HG02623 (cell line): ENCODE measurements at regions not wholly inside any gene's neighbourhood (a gene's known extent, or its start where the extent isn't known, plus 50 kb on each side); places are given as distances from the start of the nearest gene placed in this dataset.

Experiments used
- ATAC-seq: cut with Tn5 transposase; IDR thresholded peaks from one replicate; pipeline ENCODE4 v1.9.1; 2021; ENCODE audit warnings: moderate library complexity; ENCODE audit not compliant: unreplicated experiment

DNA sequence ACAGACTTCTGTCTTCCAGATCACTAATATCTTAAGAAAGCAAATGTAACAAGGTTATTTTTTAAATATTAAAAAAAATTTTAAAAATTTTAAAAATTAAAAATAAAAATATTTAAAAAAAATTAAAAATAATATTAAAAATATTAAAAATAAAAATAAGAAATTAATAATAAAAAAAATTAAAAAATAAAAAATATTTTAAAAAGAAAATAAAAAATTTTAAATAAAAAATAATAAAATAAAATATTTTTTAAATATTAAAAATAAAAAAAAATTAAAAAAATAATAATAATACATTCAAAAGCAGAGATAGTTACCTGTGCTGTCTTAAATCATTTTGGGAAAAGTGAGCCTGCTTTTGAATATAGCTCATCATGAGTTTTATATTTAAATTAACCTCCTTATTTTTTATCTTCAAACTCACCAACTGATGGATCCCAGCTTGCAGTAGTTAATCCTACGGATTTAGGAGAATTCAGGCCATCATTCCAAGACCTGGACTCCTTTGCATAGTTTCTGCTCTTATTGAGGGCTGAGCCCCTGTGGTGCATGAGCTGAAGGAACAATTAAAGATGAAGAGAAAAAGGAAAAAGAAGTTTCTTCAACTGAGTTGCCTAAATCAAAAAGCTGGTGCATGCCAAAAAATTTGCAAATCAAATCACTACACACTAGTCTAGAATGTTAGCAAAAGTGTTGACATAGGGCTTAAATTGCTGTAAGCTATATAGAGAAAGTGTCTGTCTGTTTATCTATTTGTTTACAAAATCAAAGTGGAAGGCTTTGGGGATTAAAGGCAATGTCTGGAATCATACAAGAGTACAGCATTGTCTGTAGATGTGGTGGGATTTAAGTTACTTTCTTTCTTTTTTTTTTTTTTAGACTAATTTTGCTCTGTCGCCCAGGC, 50.5 kb upstream of the ZNF438 start:
- ATAC-seq = no peak

DNA sequence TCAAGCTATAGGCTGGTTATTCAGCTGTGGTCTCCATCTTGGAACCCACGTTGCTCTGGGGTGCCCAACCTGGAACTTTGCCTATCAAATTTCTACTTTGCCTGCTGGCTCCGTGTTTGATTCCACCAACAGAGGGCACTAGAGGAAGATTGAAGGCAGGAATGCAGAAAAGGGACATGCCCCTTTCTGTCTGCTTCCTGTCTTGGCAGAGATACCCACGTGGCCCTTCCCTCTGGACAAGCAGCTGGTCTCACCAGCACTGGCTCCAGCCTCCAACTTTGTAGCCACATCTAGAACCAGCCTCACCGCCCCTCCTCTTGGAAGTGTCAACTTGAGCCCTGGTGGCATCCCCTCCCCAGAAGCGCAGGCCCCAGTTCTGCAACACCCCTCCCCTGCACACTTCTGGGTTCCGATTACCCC, 52.1 kb upstream of the ZNF438 start:
- no peak for ATAC-seq

DNA sequence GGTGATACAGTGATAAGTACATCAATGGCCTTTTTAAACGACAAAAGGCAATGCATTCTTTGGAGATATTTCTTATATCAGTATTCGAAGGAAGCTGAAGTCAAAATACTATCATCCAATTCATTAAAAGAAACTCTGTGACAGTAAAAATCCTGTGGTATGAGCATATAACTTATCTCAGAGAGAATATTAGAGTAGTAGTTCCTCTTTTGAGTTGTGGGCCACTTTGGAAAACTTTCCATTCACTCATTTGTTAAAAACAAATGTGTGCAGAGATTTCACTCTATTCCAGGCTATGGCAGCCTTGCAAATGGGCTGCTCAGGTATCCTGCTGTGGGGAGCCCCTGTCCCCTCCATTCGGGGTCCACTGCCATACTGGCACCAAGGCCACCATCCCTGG, 55.3 kb upstream of the ZNF438 start:
- ATAC-seq = no peak

DNA sequence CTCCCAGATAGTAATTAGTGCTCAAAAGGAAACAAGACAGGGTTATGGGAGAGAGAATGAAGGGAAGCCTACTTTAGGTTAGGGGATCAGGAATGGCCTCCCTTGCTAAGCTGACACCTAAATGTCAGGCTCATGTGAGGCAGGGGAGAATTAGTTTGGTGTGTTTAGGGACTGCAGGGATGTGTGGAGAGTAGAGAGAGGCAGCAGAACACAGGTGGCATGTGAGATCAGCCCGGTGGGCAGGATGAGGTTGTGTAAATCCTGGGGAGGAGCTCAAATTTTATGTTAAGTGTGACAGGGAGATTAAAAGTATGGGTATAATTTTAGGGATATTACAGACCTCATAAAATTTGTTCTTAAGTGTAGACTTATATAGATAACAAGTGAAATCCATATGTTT, 56.2 kb upstream of the ZNF438 start:
- no peak for ATAC-seq

DNA sequence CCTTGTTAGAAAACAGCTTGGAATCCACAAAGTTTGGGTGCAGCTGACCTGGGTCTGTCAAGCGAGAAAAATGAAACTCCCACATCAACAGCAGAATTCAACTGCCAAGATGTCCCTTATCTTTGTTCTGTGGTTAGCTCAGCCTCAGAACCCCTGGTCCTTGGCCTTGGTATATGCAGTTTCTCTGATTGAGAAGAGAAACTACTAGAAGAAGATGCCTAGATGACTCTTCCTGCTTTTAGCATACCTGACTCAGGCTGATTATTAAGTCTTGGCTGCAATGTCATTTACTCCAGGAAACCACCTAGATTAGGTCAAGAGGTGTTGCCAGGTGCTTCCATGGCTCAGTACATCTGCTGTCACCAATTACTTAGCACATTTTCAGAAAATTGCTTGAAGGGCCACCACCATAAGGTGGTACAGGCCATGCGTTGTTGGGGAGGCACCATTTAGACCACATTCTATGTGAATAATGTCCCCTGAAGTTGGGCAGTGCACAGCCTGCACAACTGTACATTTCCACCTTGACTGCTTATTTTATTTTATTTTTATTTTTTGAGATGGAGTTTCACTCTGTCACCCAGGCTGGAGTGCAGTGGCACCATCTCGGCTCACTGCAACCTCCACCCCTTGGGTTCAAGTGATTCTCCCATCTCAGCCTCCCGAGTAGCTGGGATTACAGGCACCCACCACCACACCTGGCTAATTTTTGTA, 59.4 kb upstream of the ZNF438 start:
- ATAC-seq = no peak

DNA sequence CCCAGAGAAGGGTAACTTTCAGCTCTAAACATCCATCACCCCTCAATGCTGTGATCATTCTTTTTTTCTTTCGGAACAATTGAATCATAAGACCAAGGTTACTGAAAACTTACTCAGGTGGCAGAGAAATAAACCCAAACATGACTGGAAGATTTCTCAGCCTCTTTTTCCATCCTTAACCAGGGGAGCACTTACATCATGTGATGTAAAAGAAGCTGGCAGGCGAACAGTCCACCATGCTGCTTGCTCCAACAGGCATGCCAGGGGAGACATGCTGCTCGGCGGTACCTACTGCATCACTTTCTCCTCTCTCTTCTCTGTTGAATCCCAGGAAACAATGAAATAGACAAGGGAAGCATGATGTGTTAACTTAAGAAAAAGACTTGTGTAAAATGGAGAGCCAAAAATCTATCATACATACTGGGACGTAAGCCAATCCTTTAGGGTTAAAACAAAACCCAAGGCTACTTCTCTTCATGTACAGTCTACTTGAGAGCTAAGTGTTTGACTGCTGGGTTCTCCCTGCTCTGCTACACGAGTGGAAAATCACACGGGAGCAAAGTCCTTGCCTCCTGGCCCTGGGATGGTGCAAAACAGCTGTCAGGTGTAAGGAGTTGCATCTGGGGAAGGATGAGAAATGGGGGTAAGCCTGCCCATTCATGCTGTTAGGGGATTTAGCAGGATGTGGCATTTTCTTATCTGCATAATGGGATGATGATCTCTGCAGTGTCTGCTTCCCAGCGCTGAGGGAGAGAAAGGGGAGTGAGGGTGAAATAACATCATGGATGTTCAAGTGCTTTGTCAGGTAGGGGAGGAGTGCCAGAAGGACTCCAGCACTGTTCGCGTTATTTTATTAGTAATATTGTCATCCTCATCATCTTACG, 64.3 kb upstream of the ZNF438 start:
- no peak for ATAC-seq

DNA sequence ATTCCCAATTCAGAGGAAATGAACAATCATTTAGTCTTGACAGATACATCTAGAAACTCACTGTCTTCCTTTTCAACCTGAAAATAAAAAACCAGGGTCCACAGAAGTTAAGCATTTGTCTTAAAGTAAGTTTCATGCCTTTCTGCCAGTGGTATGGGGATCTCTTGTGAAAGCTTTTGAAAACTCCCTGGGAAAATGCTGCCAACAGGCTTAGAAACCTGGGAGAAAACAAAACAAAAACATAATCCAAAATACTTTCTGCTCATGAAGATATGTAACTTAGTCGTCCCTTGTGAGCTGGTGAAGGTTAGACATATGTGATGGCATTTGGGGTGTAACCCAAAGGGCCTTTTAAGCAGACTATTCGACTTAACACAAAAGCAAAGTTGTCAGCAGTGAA, 66.4 kb upstream of the ZNF438 start:
- ATAC-seq = no peak

DNA sequence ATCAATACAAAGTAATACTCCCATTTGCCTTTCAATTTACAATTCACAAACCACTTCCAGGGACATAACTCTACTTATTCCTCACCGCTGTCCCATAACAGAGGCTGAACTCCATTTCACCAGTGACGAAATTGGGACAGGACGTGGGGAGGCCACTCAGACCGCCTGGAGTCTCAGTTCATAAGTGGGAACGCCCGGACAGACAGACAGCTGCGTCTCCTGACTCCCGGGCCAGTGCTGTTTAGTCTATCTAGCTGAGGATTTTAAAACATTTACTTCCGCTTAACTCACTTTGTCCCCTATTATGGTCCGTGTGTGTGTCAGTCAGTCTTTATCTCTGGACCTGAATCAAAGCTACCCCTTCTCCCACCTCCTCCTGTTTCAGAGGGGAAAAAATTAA, 67.4 kb upstream of the ZNF438 start:
- ATAC-seq = no peak

DNA sequence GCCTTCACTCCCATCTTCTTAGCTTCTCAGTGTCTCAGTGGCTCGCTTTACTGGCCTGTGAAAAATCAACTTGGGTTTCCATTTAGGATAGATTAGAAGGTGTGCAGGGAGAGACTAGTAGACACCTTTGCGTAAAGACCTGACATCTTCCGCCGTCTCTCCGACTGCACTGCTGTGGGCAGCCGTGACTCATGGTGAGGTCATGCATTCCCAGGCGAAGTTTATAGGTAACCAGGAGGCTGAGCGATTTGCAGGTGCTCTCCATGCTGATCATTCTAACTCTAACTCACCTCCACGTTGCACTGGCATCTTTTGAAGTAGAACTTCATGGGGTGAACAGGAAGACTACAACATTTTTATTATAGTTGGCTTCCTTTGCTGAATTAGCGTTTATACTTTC, 68.0 kb upstream of the ZNF438 start:
- ATAC-seq = no peak

DNA sequence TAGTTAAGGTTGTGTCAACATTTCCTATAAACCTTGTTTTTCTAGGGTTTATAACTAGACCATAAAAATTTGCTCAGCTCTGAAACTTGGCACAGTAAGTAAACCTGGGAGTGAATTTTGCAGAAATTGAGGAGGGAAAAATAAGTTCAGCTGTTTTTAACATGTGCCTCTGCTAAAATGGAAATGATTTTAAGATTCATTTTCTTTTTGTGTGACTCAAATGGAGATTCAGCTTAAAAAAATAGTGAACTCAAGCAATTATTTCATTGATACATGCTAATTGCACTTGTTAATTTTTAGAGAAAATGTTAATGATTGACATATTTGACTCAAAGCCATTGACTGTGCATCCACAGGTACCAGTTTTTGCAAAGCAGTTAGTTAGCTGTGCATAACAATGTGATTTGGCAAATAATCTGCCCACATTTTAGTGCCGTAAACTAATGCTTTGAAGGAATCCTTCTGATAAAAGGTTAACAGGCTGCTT, 68.5 kb upstream of the ZNF438 start:
- no peak for ATAC-seq

DNA sequence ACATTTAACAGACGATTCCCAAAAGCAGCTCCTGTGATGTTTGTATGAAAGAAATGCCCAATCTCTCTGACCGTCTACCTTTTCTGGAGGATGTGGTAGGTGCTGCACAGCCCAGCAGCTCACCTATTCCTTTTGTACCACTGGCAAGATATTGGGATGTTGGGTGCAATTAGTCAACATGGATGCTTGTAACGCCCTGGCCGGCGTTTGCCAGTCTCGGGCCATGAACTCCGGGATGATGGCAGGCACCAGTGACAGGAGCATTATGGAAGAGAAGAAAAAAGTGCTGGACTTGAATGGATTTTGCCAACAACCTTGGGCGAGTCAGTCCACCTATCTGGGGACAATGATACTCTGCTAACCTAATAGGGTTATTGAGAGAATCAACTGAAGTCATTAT, 69.0 kb upstream of the ZNF438 start:
- ATAC-seq = no peak

DNA sequence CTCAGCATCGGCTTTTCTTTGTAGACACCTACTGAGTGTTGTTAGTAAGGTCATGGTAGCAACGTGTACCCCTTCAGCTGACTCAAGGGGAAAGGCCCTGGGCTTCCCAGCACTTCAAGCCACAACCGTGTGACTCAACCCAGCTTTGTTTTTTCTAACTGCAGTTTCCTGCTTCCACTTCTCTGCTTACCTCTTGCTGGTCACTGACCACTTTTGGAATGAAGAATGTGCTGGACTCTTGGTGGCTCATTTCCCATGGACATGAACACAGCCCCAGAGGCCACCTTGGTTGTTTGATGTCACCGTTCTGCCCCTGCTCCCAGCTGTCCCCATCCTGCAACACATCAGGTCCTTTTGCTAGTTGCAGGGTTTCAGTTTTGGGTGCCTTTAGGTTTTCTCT, 69.5 kb upstream of the ZNF438 start:
- ATAC-seq = peak; percentile 61

DNA sequence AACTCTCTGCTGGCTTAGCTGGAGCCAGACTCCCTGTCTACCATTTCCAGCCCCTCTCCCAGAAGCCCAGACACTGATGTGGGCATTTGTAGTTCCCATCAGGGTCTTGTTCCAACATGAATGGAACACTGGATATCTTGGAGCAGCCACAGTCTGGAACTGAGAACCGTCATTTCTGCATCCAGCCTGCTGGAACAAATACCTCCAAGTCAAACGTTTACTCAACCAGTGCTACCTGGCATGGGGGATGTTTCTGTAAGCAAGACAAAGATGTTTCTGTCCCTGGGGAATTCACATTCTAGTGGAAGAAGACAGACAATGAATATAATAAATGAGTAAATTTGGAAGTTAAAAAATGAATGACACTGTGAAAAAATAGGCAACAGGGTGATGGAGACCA, 70.8 kb upstream of the ZNF438 start:
- no peak for ATAC-seq

DNA sequence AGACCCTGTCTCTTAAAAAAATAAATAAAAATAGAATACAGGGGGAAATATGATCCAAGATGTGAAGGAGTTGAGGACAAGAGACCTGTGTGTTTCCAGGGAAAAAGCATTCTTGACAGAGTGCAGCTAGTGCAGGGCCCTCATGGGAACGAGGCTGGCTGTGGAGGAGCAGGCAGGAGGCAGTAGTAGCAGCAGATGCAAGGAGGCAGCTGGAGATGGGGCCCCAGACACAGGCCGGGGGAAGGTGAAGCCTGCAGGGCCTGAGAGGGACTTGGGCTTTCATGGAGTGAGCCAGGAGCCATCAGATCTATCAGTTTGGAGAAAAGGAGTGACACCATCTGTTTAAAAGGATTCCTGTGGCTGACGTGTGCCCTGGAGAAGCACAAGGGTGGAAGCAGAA, 71.4 kb upstream of the ZNF438 start:
- no peak for ATAC-seq

DNA sequence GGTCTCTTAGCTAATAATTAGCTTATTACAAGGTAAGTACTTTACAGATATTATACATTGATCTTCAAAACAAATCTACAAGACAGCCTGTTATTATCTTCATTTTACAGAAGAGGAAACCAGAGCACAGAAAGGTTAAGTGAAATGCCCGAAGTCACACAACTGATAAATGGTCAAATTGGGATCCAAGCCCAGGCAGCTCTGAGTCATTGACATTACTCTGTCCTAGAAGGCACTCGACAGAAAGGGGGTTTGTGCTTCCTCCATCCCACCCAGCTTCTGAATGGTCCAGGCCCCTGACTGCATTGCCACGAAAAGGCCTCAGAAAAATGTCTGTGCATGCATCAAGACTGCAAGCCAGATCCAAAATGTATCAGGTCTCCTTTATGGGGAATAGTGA, 81.3 kb upstream of the ZNF438 start:
- ATAC-seq = no peak

DNA sequence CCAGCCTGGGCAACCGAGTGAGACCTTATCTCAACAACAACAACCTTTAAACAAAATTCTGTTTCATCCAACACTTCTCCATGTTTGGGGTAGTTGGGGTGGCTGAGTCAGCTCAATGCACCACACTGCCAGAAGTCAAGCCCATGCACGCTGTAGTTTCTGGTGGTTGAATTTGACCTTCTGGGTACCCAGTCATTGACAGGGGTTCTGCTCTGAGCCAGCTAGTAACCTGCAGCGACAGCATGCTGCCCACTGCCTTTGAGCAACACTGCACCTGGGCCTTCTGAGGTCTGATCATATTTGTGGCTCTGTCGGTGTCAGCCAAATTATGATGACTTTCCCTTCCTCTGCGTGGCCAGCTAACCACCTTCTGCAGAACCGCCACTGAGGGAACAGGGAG, 84.6 kb upstream of the ZNF438 start:
- no peak for ATAC-seq

DNA sequence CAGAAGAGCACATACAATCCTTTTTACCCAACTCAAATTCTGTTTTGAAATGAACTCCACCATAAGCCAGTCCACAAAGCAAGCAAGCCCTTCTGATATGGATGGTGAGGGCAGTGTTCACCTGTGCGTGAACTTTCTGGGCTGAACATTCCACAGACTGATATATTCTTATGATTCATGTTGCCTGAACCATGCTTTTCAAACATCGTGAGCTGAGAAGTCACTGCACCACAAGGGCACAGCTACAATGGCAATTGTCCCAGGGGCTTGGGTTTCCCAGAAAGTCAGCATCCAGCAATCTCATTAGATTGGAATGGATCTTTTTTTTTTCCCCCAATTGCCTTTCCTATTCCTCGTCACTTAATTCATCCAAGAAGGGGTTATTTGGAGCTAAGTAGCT, 86.9 kb upstream of the ZNF438 start:
- ATAC-seq = no peak

DNA sequence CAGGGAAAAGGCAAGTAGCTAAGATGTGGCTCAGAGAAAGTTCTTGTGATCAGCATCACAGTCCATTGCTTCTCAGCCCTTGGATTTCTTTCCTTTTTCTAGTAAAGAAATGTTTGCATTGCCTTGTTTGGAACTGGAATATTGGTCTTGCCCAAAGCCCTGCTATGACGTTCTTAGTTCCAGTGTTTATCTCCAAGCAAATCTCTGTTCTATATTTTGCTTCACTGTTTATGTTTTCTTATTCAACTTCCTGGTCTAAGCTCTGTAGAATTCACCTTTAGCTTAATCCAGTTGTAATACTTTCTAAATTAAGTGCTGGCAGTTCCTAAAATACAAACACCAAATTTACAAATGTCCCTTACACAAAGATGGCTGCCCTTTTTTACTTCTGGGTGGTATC, 88.7 kb upstream of the ZNF438 start:
- ATAC-seq = no peak

DNA sequence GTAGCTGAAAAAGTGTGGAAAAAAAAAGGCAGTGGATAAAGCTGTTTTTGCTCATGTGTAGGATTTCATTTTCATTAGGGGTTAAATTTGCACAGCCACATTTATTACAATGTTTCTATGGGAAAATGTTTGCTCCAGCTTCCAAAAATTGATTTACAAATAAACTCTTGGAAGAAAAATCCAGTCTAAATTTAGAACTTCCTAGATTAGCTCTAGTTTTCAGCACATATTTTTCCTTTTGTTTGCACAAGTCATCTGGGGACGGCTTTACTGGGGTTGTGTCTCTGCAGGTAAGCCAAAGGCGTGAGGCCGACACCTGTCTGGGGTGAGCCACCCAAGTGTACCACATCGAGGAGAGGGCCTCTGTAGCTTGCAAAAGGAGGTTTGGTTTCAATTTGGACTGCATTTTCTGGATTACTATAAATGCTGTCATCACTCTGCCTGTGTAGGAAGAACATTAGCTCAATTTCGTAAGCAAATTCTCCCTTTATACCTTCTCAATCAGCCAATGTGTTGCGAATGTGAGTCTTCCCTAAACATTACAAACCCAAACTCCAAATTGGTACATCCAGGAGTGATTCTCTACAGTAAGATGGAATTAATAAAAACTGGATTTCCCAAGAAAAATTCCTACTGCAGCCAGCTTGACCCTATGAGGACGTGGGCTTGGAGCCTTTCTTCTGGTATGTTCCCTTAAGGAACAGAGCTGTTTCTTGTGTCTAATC, 89.5 kb upstream of the ZNF438 start:
- ATAC-seq = no peak

DNA sequence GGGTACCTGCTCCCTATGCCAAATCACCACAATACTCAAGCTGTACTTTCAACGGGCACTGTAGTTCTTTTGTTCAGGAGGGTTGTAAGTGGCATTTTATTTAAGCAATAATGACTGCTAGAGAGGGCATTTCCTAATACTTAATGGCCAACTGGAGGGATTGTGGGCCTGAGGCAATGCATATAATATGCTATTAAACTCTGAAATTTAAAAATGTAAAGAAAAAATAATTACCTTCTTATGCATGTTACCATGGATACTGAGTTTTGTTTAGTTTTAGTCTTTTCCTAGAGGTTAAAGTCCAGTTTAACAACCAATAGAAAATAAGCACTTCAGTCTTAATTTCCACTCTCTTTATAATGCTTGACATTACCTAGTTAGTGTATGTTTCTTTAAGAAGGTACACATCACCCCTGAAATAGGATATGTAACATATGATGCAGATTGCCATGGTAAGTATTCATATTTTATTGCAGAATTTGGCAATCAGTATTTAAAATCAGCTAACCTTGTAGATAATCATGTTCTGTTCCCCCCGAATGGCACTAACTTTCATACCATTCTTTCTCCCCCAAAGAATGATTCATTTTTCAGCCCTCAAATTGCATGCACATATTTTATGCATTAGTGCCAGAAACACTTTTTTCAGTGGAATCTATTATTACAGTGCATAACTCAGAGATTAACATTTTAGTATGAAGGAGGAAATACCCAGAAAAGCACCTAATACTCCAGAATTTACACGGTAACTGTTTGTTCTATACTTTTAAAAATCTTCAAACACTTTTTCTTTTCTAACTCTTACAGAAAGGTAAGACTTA, 90.3 kb upstream of the ZNF438 start:
- no peak for ATAC-seq
